ENCODE measurements at regions not wholly inside any gene's neighbourhood (a gene's known extent, or its start where the extent isn't known, plus 50 kb on each side); places are given as distances from the start of the nearest gene placed in this dataset.
"Not testable (repeated sequence)": the region's sequence is repeated elsewhere in the genome, so short reads cannot be mapped to it uniquely, and the experiment has no call there.

- H3K9me3 Mint-ChIP-seq; H3K36me3 Mint-ChIP-seq; H3K4me3 Mint-ChIP-seq; H3K4me1 Mint-ChIP-seq; DNase-seq; ATAC-seq (replicated peaks); H3K27ac Mint-ChIP-seq: not testable (repeated sequence)
- H3K27me3 Mint-ChIP-seq, result peaks cover 21 to 22% of the 10 kb centered on the region in 2 donors
Observed at GRCh38 chr2:114018464-114018863, 128.6 kb downstream of the ACTR3 start.

DNA sequence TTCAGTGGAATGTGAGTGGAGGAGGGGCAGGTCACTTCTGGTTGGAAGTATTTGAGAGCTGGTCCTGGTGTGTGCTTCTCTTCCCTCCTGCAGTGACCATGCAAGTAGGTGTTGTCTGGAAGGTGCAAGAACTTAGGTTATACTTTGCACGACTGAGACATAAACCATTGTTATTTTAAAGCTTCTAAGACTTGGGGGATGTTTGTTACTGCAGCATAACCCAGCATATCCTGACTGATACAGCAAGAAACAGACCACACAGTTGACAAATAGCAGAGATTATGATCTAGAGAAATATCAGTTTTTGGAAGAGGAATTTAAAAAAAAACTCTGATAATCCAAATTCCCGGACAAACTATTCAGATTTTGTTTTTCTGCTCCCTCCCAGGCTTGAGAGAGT lies 130.8 kb downstream of the ACTR3 start:
- H3K4me3 Mint-ChIP-seq, result no peak overlapping the region
- H3K9me3 Mint-ChIP-seq, result peaks cover 0 to 5% of the 10 kb centered on the region in 2 donors
- H3K27ac Mint-ChIP-seq, result no peak overlapping the region
- H3K36me3 Mint-ChIP-seq, result peaks cover 0 to 8% of the 10 kb centered on the region in 2 donors
- peaks cover 21 to 22% of the 10 kb centered on the region in 2 donors for H3K27me3 Mint-ChIP-seq
- DNase-seq, result no peak
- no peak for ATAC-seq (replicated peaks)
- no peaks in the 10 kb centered on the region for H3K4me1 Mint-ChIP-seq

DNA sequence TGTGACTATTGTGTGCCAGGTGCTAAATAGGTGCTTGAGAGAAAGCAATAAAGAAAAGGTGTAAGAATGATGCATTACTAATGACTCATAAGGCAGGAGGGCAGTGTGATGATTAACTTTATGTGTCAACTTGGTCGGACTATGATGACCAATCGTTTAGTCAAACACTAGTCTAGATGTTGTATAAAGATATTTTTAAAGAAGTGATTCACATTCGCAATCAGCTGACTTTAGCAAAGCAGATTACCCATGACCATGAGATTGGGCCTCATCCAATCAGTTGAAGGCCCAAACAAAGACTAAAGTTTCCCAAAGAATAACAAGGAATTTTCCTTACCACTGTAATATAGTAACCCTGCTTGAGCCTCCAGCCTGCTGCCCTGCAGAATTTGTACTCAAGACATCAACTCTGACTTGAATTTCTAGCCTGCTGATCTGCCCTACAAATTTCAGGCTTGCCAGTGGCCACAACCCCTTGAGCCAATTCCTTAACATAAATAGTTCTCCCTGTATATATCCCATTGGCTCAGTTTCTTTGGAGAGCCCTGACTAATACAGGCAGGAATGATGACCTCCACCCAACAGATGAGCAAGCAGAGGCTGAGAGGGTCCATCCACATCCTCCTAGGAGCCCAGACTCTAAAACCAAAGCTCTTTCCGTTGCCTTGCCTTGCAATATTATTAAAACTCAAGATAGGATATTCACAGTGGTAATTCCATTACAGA lies 132.6 kb downstream of the ACTR3 start:
- DNase-seq, result no peak
- Mint-ChIP-seq H3K9me3 (peaks cover 0 to 5% of the 10 kb centered on the region in 2 donors), H3K27ac (no peak overlapping the region), H3K4me1 (no peaks in the 10 kb centered on the region), H3K27me3 (peaks cover 15 to 21% of the 10 kb centered on the region in 2 donors), H3K36me3 (peaks cover 0 to 8% of the 10 kb centered on the region in 2 donors), H3K4me3 (no peak overlapping the region)
- ATAC-seq (replicated peaks), result no peak

- Mint-ChIP-seq H3K27ac (no peak overlapping the region), H3K9me3 (peaks cover 5 to 6% of the 10 kb centered on the region in 2 donors), H3K36me3 (peaks cover 0 to 8% of the 10 kb centered on the region in 2 donors), H3K27me3 (peaks cover 15 to 20% of the 10 kb centered on the region in 2 donors), H3K4me3 (no peak overlapping the region), H3K4me1 (no peaks in the 10 kb centered on the region)
- DNase-seq (no peak), ATAC-seq (replicated peaks) (no peak)
Observed at GRCh38 chr2:114024326-114024725, 134.4 kb downstream of the ACTR3 start.

DNA sequence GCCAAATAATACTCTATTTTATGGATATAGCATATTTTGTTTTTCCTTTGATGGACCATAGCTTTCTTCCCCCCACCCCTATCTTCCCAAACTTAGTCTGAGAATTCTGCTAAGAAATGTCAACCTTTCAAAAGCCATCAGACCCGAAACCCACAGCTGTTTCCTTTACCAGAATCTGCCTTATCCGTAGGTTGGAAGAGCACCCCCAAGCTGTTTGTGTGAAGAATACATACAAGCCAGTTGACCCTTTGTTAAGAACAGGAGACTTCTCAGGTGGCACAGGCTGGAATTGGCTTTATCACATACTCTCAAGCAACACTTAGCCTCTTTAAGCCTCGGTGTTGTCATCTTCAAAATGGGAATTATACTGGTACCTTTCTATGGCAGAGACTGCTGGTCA lies 135.1 kb downstream of the ACTR3 start:
- H3K4me1 Mint-ChIP-seq, result no peaks in the 10 kb centered on the region
- ATAC-seq (replicated peaks) (no peak), DNase-seq (no peak)
- H3K36me3 Mint-ChIP-seq, result peaks cover 0 to 8% of the 10 kb centered on the region in 2 donors
- peaks cover 15 to 20% of the 10 kb centered on the region in 2 donors for H3K27me3 Mint-ChIP-seq
- H3K9me3 Mint-ChIP-seq, result peaks cover 5 to 6% of the 10 kb centered on the region in 2 donors
- no peak overlapping the region for H3K4me3 Mint-ChIP-seq
- H3K27ac Mint-ChIP-seq, result no peak overlapping the region

- Mint-ChIP-seq H3K4me1 (no peaks in the 10 kb centered on the region), H3K36me3 (no peaks in the 10 kb centered on the region), H3K9me3 (peaks cover 3 to 5% of the 10 kb centered on the region in 2 donors), H3K27me3 (peaks cover 12 to 25% of the 10 kb centered on the region in 2 donors), H3K4me3 (no peak overlapping the region), H3K27ac (no peak overlapping the region)
- DNase-seq (no peak), ATAC-seq (replicated peaks) (no peak)
Observed at GRCh38 chr2:114027437-114027836, 137.5 kb downstream of the ACTR3 start.

DNA sequence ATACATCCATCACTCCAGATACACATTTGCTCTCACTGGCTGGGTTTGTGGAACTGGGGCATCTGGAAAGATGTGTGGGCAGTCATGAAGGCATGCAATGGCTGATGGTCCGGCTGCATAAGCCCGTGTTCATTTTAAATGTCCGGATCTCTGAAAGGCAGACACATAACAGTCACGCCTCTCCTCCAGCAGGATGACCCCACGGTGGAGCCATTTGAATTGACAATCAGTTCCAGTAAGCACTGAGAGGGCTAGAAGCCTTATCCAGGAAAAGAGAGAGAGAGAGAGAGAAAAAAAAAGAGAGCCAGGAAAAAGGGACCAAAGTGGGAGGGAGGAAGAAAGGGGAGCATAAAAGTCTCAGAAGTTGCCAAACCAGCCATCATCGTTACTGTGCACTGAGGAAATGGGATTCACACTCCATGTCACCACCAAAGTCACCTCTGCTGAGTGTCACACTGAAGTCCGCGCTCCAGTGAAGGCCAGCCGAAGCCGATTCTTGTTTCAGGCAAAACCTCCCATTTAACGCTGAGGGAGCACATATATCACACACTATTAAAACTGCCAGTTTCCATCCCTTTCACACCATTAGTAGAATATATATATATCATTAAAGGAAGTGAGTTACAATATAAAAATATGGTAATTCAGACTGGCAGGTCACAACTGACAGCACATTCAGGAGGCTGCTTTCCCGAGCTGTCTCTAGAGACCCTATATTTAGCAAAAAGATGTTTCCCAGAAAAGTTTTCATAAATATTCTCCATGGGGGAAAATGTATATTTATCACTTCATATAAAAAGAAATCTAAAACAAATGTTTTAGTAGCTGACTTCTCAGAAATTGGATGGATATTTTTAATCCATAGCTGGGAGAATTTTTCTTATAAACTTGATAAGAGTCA lies 142.0 kb downstream of the ACTR3 start:
- ATAC-seq (replicated peaks) (no peak), DNase-seq (no peak)
- H3K27ac Mint-ChIP-seq, result no peak overlapping the region
- peaks cover 26 to 28% of the 10 kb centered on the region in 2 donors for H3K27me3 Mint-ChIP-seq
- no peaks in the 10 kb centered on the region for H3K36me3 Mint-ChIP-seq
- peaks cover 5 to 8% of the 10 kb centered on the region in 2 donors for H3K9me3 Mint-ChIP-seq
- H3K4me1 Mint-ChIP-seq, result no peaks in the 10 kb centered on the region
- no peak overlapping the region for H3K4me3 Mint-ChIP-seq

DNA sequence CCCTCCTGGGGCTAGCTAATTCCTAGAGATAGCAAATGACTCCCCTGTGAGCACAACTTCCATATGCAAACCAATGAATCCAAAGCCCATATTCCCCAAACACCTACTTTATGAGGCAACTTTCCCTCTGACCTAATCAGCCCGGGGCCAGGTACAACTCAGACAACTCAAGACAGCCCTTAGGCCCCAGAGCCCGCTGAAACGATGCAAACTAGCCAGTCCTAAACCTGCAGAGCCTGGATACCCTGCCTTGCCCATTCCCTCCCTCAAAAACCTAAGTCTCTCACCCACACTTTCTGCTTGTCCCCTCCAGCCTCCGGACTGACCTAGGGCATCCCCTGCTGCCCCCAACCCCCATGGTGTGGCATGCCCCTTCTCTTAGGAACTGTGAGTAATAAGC lies 142.8 kb downstream of the ACTR3 start:
- no peak for ATAC-seq (replicated peaks)
- Mint-ChIP-seq H3K4me1 (no peaks in the 10 kb centered on the region), H3K27ac (no peak overlapping the region), H3K36me3 (no peaks in the 10 kb centered on the region), H3K27me3 (peaks cover 31 to 32% of the 10 kb centered on the region in 2 donors), H3K4me3 (no peak overlapping the region), H3K9me3 (peaks cover 5 to 9% of the 10 kb centered on the region in 2 donors)
- no peak for DNase-seq

DNA sequence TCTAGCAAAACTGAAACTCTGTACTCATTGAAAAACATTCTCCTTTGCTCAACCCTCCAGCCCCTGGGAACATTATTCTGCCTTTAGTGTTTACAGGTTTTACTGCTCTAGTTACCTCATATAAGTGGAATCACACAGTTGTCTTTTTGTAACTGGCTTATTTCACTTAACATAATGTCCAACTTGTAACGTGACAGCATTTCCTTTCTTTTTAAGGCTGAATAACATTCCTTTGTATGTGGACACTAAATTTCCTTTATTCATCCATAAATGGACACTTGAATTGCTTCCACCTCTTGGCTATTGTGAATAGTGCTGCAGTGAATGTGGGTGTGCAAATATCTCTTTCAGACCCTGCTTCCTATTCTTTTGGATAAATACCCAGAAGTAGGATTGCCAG lies 144.9 kb downstream of the ACTR3 start:
- peaks cover 32 to 33% of the 10 kb centered on the region in 2 donors for H3K27me3 Mint-ChIP-seq
- no peak overlapping the region for H3K4me3 Mint-ChIP-seq
- H3K9me3 Mint-ChIP-seq, result peaks cover 0 to 6% of the 10 kb centered on the region in 2 donors
- DNase-seq (no peak), ATAC-seq (replicated peaks) (no peak)
- no peak overlapping the region for H3K27ac Mint-ChIP-seq
- H3K4me1 Mint-ChIP-seq, result no peaks in the 10 kb centered on the region
- no peaks in the 10 kb centered on the region for H3K36me3 Mint-ChIP-seq

GRCh38 chr2:114038710-114039109 lies 148.8 kb downstream of the ACTR3 start:
- Mint-ChIP-seq H3K4me3 (no peak overlapping the region), H3K4me1 (no peaks in the 10 kb centered on the region), H3K27ac (no peak overlapping the region), H3K9me3 (peaks cover 0 to 6% of the 10 kb centered on the region in 2 donors), H3K36me3 (no peaks in the 10 kb centered on the region), H3K27me3 (peaks cover 16 to 28% of the 10 kb centered on the region in 2 donors)
- no peak for DNase-seq
- no peak for ATAC-seq (replicated peaks)

- H3K27ac Mint-ChIP-seq, result no peak overlapping the region
- no peaks in the 10 kb centered on the region for H3K4me1 Mint-ChIP-seq
- H3K9me3 Mint-ChIP-seq, result peaks cover 0 to 6% of the 10 kb centered on the region in 2 donors
- H3K27me3 Mint-ChIP-seq, result peaks cover 20 to 30% of the 10 kb centered on the region in 2 donors
- H3K4me3 Mint-ChIP-seq, result no peak overlapping the region
- H3K36me3 Mint-ChIP-seq, result no peaks in the 10 kb centered on the region
- ATAC-seq (replicated peaks) (no peak), DNase-seq (no peak)
Observed at GRCh38 chr2:114039677-114040076, 149.8 kb downstream of the ACTR3 start.

GRCh38 chr2:114040826-114041225 lies 150.9 kb downstream of the ACTR3 start:
- Mint-ChIP-seq H3K9me3 (peaks cover 0 to 6% of the 10 kb centered on the region in 2 donors), H3K36me3 (no peaks in the 10 kb centered on the region), H3K27me3 (peaks cover 20 to 31% of the 10 kb centered on the region in 2 donors), H3K27ac (no peak overlapping the region), H3K4me3 (no peak overlapping the region), H3K4me1 (no peaks in the 10 kb centered on the region)
- DNase-seq, result no peak
- ATAC-seq (replicated peaks), result no peak

GRCh38 chr2:114044985-114045384 lies 155.1 kb downstream of the ACTR3 start:
- no peak overlapping the region for H3K27ac Mint-ChIP-seq
- no peak for DNase-seq
- no peak overlapping the region for H3K4me3 Mint-ChIP-seq
- H3K4me1 Mint-ChIP-seq, result no peaks in the 10 kb centered on the region
- peaks cover 12 to 22% of the 10 kb centered on the region in 2 donors for H3K27me3 Mint-ChIP-seq
- H3K9me3 Mint-ChIP-seq, result no peaks in the 10 kb centered on the region
- ATAC-seq (replicated peaks), result no peak
- no peaks in the 10 kb centered on the region for H3K36me3 Mint-ChIP-seq

- H3K4me3 Mint-ChIP-seq, result no peak overlapping the region
- peaks cover 13 to 22% of the 10 kb centered on the region in 2 donors for H3K27me3 Mint-ChIP-seq
- ATAC-seq (replicated peaks) (no peak), DNase-seq (no peak)
- no peaks in the 10 kb centered on the region for H3K9me3 Mint-ChIP-seq
- H3K4me1 Mint-ChIP-seq, result no peaks in the 10 kb centered on the region
- no peaks in the 10 kb centered on the region for H3K36me3 Mint-ChIP-seq
- H3K27ac Mint-ChIP-seq, result no peak overlapping the region
Observed at GRCh38 chr2:114046373-114046772, 156.5 kb downstream of the ACTR3 start.
